ENCODE measurements at regions not wholly inside any gene's neighbourhood (a gene's known extent, or its start where the extent isn't known, plus 50 kb on each side); places are given as distances from the start of the nearest gene placed in this dataset.

DNA sequence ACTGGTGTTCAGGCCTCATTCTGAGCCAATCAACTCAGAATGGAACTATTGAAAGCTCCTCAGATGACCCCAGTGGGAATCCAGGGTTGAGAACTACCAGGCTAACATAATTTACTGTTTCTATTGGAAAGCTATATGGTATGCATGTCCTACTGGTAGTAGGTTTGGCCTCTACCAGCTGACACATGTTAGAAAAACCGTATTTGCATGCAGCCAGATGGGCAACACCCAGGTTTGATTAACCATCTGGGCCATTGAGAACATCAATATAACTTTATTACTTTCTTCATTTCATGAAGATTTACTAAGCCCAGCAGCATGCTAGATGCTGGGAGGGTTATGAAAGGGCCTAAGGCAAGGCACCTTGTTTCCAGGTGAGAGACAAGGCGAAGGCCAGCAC, 181.4 kb upstream of the PARP11 start:
- no peak for DNase-seq (ENCODE audit: low read depth)

GRCh38 chr12:4052691-4053090, 179.5 kb upstream of the PARP11 start:
- DNase-seq (ENCODE audit: low read depth) = no peak

- no peak for DNase-seq (ENCODE audit: low read depth)
Observed at GRCh38 chr12:4051596-4051995, 178.4 kb upstream of the PARP11 start.

DNA sequence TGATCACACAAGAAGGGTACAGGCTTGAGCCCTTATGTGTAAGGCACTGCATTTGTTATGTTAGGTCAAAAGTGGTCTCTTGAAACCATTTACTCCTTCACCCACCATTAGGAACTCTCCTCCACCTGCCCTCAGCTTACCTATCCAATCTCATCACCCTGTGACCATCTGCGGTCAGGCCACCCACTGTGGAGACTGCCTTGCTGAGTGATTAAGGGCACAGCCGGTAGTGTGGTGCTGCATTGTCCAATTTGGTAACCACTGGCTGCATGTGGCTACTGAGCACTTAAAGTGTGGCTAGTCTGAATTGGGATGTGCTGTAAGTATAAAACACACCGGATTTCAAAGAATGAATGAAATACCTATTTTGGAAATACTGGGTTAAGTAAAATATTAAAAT, 177.1 kb upstream of the PARP11 start:
- DNase-seq (ENCODE audit: low read depth) = peak; percentile 51

GRCh38 chr12:4049298-4050080, 176.3 kb upstream of the PARP11 start:
- DNase-seq (ENCODE audit: low read depth) = no peak

DNA sequence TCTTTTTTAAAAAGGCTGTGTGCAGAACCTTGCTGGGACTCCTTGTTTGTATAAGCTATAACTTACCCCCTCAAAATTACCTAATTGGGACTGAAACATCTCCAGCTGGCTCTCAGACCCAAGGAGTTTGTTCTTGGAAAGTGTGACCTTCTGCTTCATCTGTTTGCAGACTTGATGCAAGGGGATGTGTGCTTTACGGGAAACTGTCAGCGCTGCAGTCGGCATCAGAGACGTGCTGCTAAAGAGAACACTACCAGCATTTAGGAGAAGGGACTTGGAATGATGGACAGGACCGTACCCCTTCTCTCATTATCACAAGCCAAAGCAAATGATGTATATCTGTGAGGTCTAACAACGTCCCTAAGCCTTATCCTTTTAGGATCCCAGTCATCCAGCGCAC, 174.2 kb upstream of the PARP11 start:
- DNase-seq (ENCODE audit: low read depth) = no peak

DNA sequence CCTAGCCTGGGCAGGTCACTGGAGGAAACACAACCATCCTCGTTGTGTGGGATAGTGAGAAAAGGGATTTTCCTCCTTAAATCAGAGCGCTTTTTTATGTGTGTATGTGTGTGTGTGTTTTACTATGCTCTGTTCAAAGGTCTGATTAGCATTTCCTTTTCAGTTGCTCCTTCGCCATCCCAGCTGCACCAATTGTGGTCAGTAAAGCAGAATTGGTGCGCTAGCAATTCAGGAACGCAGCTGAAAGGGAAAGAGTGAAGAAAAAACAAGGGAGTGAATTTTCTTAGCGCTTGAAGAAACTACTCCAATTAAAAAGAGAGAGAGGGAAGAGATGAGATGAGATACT, 173.3 kb upstream of the PARP11 start:
- DNase-seq (ENCODE audit: low read depth) = no peak

- DNase-seq (ENCODE audit: low read depth) = no peak
Observed at GRCh38 chr12:4045786-4046494, 172.7 kb upstream of the PARP11 start.

GRCh38 chr12:4044736-4045730, 171.8 kb upstream of the PARP11 start:
- DNase-seq (ENCODE audit: low read depth) = no peak

GRCh38 chr12:4044101-4044500, 170.9 kb upstream of the PARP11 start:
- DNase-seq (ENCODE audit: low read depth) = no peak

GRCh38 chr12:4041187-4041885, 168.1 kb upstream of the PARP11 start:
- DNase-seq (ENCODE audit: low read depth) = no peak

DNA sequence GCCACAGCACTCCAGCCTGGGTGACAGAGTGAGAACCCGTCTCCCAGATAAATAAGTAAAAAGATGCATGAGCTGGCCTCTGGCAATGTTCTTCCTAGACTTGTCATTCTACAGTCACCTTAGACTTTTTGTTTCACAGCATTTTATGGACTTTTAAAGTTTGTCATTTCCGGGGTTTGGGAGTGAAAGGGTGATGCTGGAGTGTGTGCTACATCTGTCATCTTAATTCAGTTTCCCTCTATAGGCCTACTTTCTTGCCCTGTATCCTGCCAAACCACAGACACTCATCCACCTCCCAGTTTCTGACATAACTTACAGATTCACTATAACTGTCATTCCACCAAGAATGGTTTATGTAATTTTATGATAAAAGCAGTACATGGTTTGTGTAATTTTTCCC, 166.7 kb upstream of the PARP11 start:
- DNase-seq (ENCODE audit: low read depth) = no peak

GRCh38 chr12:4037747-4038312, 164.6 kb upstream of the PARP11 start:
- DNase-seq (ENCODE audit: low read depth) = peak; percentile 95

- DNase-seq (ENCODE audit: low read depth) = no peak
Observed at GRCh38 chr12:4036671-4037271, 163.6 kb upstream of the PARP11 start.

- peak; percentile 46 for DNase-seq (ENCODE audit: low read depth)
Observed at GRCh38 chr12:4034921-4035320, 161.7 kb upstream of the PARP11 start.

- DNase-seq (ENCODE audit: low read depth) = no peak
Observed at GRCh38 chr12:4032924-4033615, 159.9 kb upstream of the PARP11 start.

- DNase-seq (ENCODE audit: low read depth) = peak; percentile 46
Observed at GRCh38 chr12:4031703-4032291, 158.6 kb upstream of the PARP11 start.

DNA sequence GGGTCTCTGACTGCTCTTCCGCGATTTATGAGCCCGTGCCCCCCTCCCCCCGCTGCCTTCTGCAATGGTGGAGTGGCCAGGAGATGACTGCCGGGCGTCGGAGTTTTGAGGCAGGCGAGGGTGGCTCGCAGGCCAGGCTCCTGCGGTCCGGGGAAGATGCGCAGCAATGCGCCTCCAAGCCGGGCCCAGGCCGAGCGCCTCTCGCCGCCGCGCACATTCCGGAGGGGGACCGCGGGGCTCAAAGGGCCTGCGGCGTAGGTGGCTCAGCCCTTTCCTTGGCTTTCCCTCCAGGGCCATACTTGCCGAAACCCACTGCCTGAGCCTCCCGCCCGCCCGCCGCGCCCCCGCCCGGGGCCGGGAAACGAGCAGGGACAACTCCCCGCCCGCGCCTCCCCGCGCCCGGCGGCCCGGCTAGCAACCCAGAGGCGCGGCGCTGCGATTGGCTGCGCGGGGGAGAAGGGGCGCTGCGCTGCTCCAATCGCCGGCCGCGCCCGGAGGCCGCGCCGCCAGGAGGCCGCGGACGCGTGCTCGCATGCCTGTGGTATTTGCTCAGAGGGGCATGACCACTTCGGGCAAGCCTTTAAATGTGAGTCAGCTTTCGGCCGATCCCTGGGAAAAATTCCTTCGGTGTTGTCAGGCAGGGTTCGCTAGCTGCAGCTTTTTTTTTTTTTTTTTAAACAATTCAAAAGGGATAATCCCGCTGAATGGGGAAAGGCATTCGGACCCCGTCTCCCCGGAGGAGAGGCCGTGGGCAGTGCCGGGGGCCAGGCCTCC, 157.9 kb upstream of the PARP11 start:
- DNase-seq (ENCODE audit: low read depth) = peak; percentile 98

GRCh38 chr12:4027412-4027811, 154.2 kb upstream of the PARP11 start:
- DNase-seq (ENCODE audit: low read depth) = no peak

All from myocyte (in vitro differentiated cells).